NCI-H748 (cell line): ENCODE measurements at regions not wholly inside any gene's neighbourhood (a gene's known extent, or its start where the extent isn't known, plus 50 kb on each side); places are given as distances from the start of the nearest gene placed in this dataset.

Experiments used
- DNase-seq: peaks from one replicate; lab custom pipeline; 2025; ENCODE audit not compliant: unreplicated experiment; lab: John Stamatoyannopoulos, UW

DNA sequence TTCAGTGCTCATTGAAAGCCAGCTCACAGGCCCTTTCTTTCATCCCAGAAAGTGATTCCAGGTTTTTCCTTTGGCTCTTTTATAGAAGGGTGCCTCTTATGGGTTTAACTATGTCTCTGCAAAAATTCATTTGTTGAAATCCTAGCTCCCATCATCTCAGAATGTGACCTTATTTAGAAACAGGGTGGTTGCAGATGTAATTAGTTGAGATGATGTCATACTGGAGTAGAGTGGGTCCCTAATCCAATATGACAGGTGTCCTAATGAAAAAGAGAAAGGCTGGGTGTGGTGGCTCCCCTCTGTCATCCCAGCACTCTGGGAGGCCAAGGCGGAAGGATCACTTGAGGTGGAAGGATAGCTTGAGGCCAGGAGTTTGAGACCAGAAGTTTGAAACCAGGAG is 64.2 kb upstream of the FAM20A start:
- DNase-seq = no peak

- no peak for DNase-seq
Measured at GRCh38 chr17:68662479-68662878, 61.3 kb upstream of the FAM20A start.

GRCh38 chr17:68662037-68662432 is 60.9 kb upstream of the FAM20A start:
- DNase-seq = no peak

GRCh38 chr17:68661265-68662036 is 60.3 kb upstream of the FAM20A start:
- DNase-seq = no peak

- no peak for DNase-seq
Measured at GRCh38 chr17:68660302-68660701, 59.1 kb upstream of the FAM20A start.

DNA sequence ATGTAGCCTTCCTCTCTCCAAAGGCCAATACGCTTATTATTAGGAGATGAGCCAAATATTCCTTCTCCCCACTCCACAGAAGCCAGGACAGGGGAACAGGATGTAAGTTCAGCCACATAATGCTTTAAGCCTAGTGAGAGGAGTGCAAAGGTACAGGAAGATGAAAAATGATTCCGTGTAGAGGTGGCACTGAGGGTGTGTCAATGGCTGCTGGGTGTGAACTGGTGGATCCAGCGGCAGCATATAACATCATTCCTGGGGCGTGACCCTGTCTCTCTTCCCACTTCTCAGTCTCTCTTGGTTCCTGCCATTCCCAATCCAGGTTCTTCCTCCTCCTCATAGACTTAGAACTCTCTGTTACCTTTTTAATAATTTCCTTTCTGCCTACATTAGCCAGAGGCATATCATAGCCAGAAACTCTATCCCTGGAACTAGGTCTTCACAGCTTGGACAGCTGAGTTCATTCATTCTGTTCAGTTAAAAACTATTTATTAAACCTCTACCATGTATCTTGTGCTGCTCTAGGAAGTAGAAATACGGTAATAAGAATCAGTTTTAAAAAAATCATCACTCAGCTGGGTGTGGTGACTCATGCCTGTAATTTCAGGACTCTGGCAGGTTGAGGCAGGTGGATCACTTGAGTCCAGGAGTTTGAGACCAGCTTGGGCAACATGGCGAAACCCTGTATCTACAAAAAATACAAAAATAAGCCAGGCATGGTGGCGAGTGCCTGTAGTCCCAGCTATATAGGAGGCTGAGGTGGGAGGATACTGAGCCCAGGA is 58.0 kb upstream of the FAM20A start:
- peak; percentile 7 for DNase-seq

GRCh38 chr17:68657576-68657975 is 56.4 kb upstream of the FAM20A start:
- no peak for DNase-seq

DNA sequence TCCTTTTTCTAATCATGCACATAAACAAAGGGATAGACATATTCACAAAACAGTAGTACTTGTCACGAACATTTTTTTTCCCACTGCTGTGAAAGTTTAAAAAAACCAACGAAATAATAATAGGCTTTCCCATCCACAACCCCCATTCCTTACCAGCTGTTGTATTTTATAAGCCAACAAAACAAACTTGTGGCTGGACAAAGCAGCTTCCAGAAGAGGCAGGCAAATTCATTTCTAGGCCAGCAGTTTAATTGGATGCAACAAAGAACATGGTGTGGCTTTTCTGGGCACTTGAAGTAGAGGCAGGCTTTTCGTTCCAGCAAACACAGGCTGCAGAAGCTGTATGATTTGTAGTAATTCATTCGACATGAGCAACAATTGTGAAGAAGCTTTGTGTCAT is 56.0 kb upstream of the FAM20A start:
- DNase-seq = no peak

GRCh38 chr17:68656666-68657065 is 55.5 kb upstream of the FAM20A start:
- no peak for DNase-seq
